Right atrium auricular region (tissue), 2 donors: ENCODE measurements at regions not wholly inside any gene's neighbourhood (a gene's known extent, or its start where the extent isn't known, plus 50 kb on each side); places are given as distances from the start of the nearest gene placed in this dataset.

ENCODE experiments used
- DNase-seq: peaks from one replicate; pipeline ENCODE4 v3.0.0-alpha.2; 2019; ENCODE audit warnings: low spot score
- H3K27ac ChIP-seq, 2 donors: fragments of 200-600 bp; sonication (generic); 1 replicate in 1 of 2; 2 replicates in 1 of 2; pipeline ENCODE4 v1.5.1; 2016 to 2019
- H3K27me3 ChIP-seq, 2 donors: fragments of 200-600 bp; sonication (generic); one replicate each; pipeline versions ENCODE4 v1.5.1 to v1.6.0; 2017 to 2019
- H3K36me3 ChIP-seq: fragments of 200-600 bp; sonication (generic); one replicate; pipeline ENCODE4 v1.5.1; 2016
- H3K4me1 ChIP-seq, 2 donors: fragments of 200-600 bp; sonication (generic); one replicate each; pipeline versions ENCODE4 v1.5.1 to v1.6.0; 2017 to 2019
- H3K4me3 ChIP-seq, 2 donors: fragments of 200-600 bp; sonication (generic); 1 replicate in 1 of 2; 2 replicates in 1 of 2; pipeline ENCODE4 v1.5.1; 2017 to 2019; ENCODE audit warnings: mild to moderate bottlenecking in 1 of 2, moderate library complexity in 1 of 2
- H3K9me3 ChIP-seq, 2 donors: fragments of 200-600 bp; sonication (generic); one replicate each; pipeline ENCODE4 v1.5.1; 2019
- TF ChIP-seq, protein P1 (sequence below), 2 donors: fragments of 200-600 bp; sonication (generic); IDR thresholded peaks; one replicate each; pipeline ENCODE4 v1.5.1; 2019; ENCODE audit warnings: antibody characterized with exemption in 2 of 2

DNA sequence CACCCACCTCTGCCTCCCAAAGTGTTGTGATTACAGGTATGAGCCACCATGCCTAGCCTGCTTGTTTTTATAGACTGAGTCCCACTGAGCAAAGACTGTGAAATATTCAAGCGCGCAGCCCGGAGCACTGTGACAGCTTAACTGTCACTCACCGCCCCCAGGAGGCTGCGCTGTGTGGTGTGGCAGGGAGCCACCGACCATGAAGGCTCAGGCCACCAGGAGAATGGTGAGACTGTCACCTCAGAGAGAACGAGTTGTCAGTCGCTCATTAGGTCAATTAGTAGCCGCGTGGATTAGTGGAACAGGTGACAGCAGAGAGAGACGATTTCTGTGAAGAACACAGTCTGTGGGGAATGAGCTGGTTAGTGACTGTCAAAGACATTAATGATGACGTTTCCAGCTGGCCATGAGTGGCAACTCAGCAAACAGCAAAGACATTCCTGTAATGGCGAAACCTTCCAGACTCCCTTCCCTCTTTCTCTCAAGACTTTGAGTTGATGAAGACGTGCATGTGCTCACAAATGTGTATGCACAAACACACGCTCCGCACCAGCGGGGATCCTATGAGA lies 64.5 kb downstream of the CYCS start:
- H3K27me3 ChIP-seq: no peaks in the 10 kb centered on the region
- TF ChIP-seq, protein P1, sequence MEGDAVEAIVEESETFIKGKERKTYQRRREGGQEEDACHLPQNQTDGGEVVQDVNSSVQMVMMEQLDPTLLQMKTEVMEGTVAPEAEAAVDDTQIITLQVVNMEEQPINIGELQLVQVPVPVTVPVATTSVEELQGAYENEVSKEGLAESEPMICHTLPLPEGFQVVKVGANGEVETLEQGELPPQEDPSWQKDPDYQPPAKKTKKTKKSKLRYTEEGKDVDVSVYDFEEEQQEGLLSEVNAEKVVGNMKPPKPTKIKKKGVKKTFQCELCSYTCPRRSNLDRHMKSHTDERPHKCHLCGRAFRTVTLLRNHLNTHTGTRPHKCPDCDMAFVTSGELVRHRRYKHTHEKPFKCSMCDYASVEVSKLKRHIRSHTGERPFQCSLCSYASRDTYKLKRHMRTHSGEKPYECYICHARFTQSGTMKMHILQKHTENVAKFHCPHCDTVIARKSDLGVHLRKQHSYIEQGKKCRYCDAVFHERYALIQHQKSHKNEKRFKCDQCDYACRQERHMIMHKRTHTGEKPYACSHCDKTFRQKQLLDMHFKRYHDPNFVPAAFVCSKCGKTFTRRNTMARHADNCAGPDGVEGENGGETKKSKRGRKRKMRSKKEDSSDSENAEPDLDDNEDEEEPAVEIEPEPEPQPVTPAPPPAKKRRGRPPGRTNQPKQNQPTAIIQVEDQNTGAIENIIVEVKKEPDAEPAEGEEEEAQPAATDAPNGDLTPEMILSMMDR (IDR thresholded peaks at IDR 0.05): no peak
- no peaks in the 10 kb centered on the region for H3K9me3 ChIP-seq
- H3K36me3 ChIP-seq: no peaks in the 10 kb centered on the region
- H3K27ac ChIP-seq: no peak overlapping the region
- H3K4me1 ChIP-seq: no peaks in the 10 kb centered on the region
- no peak overlapping the region for H3K4me3 ChIP-seq
- DNase-seq: no peak

DNA sequence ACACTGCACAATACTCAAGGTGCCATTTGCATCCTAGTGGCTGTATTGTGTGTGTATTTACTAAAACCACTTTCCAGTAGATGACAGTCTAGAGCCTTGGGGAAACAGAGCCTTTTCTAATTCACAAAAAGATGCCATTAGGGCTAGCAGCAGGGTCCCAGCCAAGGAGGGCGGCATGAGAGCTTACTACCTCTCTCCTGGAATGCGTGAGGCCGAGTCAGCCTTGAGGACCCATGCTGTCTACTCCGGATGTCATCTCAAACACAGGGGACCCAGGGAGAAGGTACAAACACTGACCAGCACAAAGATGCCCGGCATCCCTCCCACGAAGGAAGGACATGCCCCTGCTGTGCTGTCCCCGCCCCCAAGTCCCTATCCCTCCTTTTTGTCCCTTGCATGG lies 65.5 kb downstream of the CYCS start:
- H3K36me3 ChIP-seq: no peaks in the 10 kb centered on the region
- no peaks in the 10 kb centered on the region for H3K9me3 ChIP-seq
- H3K4me1 ChIP-seq: no peaks in the 10 kb centered on the region
- TF ChIP-seq, protein P1 (IDR thresholded peaks at IDR 0.05): no peak
- H3K27me3 ChIP-seq: no peaks in the 10 kb centered on the region
- DNase-seq: no peak
- H3K27ac ChIP-seq: no peak overlapping the region
- no peak overlapping the region for H3K4me3 ChIP-seq

DNA sequence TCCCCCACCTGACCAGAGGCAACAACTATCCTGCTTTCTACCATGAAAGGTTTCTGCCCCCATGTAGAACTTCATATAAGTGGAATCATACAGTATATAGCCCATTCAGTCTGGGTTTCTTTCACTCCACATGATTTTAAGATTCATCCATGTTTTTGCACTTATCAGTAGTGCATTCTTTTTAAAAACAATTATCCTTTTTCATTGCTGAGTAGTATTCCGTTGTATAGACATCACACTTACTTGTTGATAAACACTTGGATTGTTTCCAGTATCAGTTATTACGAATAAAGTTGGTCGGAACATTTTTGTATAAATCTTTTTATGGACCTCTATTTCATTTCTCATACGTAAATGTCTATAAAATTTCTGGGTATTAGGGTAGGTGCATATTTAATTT lies 68.7 kb downstream of the CYCS start:
- no peaks in the 10 kb centered on the region for H3K36me3 ChIP-seq
- TF ChIP-seq, protein P1 (IDR thresholded peaks at IDR 0.05): no peak
- no peak overlapping the region for H3K4me3 ChIP-seq
- no peaks in the 10 kb centered on the region for H3K27me3 ChIP-seq
- DNase-seq: no peak
- no peaks in the 10 kb centered on the region for H3K4me1 ChIP-seq
- H3K9me3 ChIP-seq: no peaks in the 10 kb centered on the region
- H3K27ac ChIP-seq: no peak overlapping the region

DNA sequence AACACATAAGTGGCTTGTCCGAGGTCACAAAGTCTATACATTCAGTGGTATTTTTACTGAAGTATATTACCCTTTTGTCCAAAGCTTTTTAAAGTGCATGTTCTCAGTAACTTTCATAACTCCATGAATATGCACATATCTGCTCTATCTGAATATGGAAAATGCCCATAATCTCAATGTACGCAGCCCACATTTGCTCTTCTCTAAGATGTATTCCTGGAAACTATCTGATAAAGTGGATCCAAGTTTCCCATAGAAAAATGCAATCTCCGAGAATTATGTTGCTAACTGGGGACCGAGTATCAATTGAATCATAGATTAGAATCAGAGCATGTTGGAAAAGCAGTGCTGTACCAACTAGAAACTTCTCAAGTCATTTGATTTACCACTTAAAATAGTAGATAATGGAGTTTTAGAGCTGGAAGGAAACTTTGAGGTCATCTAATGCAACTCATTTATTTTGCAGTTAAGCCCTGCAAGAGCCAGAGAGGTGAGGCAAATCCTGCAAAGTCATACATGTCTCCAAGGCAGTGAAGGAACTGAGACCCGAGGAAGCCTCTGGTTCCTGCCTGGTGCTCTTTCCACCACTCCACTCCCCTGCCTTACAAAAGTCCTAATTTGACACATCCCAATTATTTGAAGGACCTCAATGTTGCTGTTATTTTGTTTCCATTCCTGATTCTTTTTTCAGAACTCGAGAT lies 69.4 kb downstream of the CYCS start:
- H3K9me3 ChIP-seq: no peaks in the 10 kb centered on the region
- H3K4me1 ChIP-seq: no peaks in the 10 kb centered on the region
- H3K27me3 ChIP-seq: no peaks in the 10 kb centered on the region
- TF ChIP-seq, protein P1 (IDR thresholded peaks at IDR 0.05): no peak
- no peak overlapping the region for H3K4me3 ChIP-seq
- DNase-seq: no peak
- no peaks in the 10 kb centered on the region for H3K36me3 ChIP-seq
- no peak overlapping the region for H3K27ac ChIP-seq

DNA sequence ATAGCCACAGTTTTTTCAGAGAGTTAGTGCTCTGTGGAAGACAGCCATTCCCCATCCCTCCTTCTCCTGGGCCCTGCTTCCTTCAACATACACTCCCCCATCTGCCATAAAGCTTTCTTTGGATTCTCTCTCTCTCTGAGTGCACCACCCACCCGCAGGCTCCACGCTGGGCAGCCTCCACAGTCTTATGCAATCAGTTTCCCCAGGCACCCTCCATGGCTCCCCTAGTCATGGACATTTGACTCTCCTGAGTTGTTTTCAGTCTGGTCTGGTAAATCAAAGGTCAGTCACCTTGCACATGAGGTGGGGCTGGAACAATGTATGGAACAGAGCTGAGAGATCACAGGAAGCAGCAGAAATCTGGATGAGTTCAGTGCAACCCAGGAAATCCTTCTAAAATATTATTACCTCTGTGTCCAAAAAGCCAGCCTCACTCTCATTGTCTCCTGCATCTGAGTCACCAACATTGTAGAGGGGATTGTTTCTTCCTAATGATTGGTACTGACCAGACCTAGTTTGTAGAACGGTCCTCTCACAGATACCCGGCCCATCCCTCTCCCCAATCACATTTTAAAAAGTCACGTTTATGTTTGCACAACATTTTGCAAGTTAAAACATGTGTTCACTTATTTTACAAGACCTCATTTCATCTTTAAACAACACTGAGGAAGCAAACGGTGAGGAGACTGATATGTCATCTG lies 70.1 kb downstream of the CYCS start:
- Histone ChIP-seq H3K9me3 (no peaks in the 10 kb centered on the region), H3K36me3 (no peaks in the 10 kb centered on the region), H3K27me3 (no peaks in the 10 kb centered on the region), H3K4me3 (no peak overlapping the region), H3K27ac (no peak overlapping the region), H3K4me1 (no peaks in the 10 kb centered on the region)
- TF ChIP-seq, protein P1 (IDR thresholded peaks at IDR 0.05): no peak
- no peak for DNase-seq
